SJCRH30 (cell line): ENCODE measurements at regions not wholly inside any gene's neighbourhood (a gene's known extent, or its start where the extent isn't known, plus 50 kb on each side); places are given as distances from the start of the nearest gene placed in this dataset.

Source experiments
- DNase-seq, 2 experiments: peaks; one replicate each; pipeline ENCODE4 v3.0.0-alpha.2; 2015 to 2020
- H3K27ac ChIP-seq: fragments of 250-450 bp; sonication (Bioruptor Pico); 2 replicates; pipeline ENCODE4 v1.5.1; 2020; ENCODE audit warnings: mild to moderate bottlenecking, moderate library complexity
- H3K27me3 ChIP-seq: fragments of 250-450 bp; sonication (Bioruptor Pico); 2 replicates; pipeline ENCODE4 v1.5.1; 2020; ENCODE audit warnings: mild to moderate bottlenecking, moderate library complexity
- H3K36me3 ChIP-seq: fragments of 250-450 bp; sonication (Bioruptor Pico); 2 replicates; pipeline ENCODE4 v1.5.1; 2020; ENCODE audit warnings: mild to moderate bottlenecking, moderate library complexity
- H3K4me1 ChIP-seq: fragments of 250-450 bp; sonication (Bioruptor Pico); 2 replicates; pipeline ENCODE4 v1.5.1; 2020; ENCODE audit warnings: mild to moderate bottlenecking, moderate library complexity
- H3K4me3 ChIP-seq: fragments of 250-450 bp; sonication (Bioruptor Pico); 2 replicates; pipeline ENCODE4 v1.5.1; 2020; ENCODE audit warnings: mild to moderate bottlenecking, moderate library complexity
- H3K9me3 ChIP-seq: fragments of 250-450 bp; sonication (Bioruptor Pico); replicated peaks from 2 replicates; pipeline ENCODE4 v1.5.1; 2020; ENCODE audit warnings: mild to moderate bottlenecking, moderate library complexity

- Histone ChIP-seq H3K4me1 (no peaks in the 10 kb centered on the region), H3K27ac (no peak overlapping the region), H3K36me3 (no peaks in the 10 kb centered on the region), H3K4me3 (no peak overlapping the region), H3K9me3 (no peaks in the 10 kb centered on the region), H3K27me3 (no peaks in the 10 kb centered on the region)
- DNase-seq, result no peak
These were observed 618.8 kb upstream of the KLF4 start for GRCh38 chr9:108108280-108108851.

DNA sequence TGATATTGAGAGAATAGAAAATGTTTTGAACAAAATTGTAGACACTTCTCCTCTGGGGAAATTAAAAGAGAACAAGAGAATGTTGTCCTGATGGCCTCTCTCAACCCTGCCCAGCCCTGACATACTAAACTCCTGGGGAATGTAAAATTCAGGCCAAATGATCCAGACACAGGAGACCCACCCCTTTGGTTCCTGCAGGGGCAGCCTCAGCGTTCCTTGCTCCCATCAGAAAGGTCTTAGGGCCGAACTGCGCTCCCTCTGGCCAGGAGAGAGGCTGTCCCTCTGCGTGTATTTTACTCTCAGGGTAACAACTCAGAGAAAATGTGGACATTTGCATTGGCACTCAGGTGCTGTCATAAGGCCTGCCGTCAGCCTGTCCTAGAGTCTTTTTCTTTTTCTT, 616.3 kb upstream of the KLF4 start:
- Histone ChIP-seq H3K27ac (no peak overlapping the region), H3K36me3 (no peaks in the 10 kb centered on the region), H3K4me3 (no peak overlapping the region), H3K9me3 (no peaks in the 10 kb centered on the region), H3K27me3 (no peaks in the 10 kb centered on the region), H3K4me1 (no peaks in the 10 kb centered on the region)
- DNase-seq, result no peak

GRCh38 chr9:108104991-108105390, 615.4 kb upstream of the KLF4 start:
- Histone ChIP-seq H3K9me3 (no peaks in the 10 kb centered on the region), H3K4me3 (no peak overlapping the region), H3K36me3 (no peaks in the 10 kb centered on the region), H3K27me3 (no peaks in the 10 kb centered on the region), H3K4me1 (no peaks in the 10 kb centered on the region), H3K27ac (no peak overlapping the region)
- DNase-seq, result no peak

- no peak overlapping the region for H3K4me3 ChIP-seq
- H3K27ac ChIP-seq, result no peak overlapping the region
- no peaks in the 10 kb centered on the region for H3K9me3 ChIP-seq
- no peaks in the 10 kb centered on the region for H3K4me1 ChIP-seq
- H3K27me3 ChIP-seq, result no peaks in the 10 kb centered on the region
- DNase-seq, result no peak
- no peaks in the 10 kb centered on the region for H3K36me3 ChIP-seq
These were observed 613.6 kb upstream of the KLF4 start for GRCh38 chr9:108103046-108103693.

- DNase-seq, result no peak
- Histone ChIP-seq H3K36me3 (no peaks in the 10 kb centered on the region), H3K4me3 (no peak overlapping the region), H3K4me1 (no peaks in the 10 kb centered on the region), H3K9me3 (no peaks in the 10 kb centered on the region), H3K27me3 (no peaks in the 10 kb centered on the region), H3K27ac (no peak overlapping the region)
These were observed 611.8 kb upstream of the KLF4 start for GRCh38 chr9:108101410-108101809.

GRCh38 chr9:108100571-108100970, 611.0 kb upstream of the KLF4 start:
- Histone ChIP-seq H3K9me3 (no peaks in the 10 kb centered on the region), H3K4me1 (no peaks in the 10 kb centered on the region), H3K4me3 (no peak overlapping the region), H3K36me3 (no peaks in the 10 kb centered on the region), H3K27ac (no peak overlapping the region), H3K27me3 (no peaks in the 10 kb centered on the region)
- DNase-seq, result no peak

- Histone ChIP-seq H3K27me3 (no peaks in the 10 kb centered on the region), H3K4me1 (no peaks in the 10 kb centered on the region), H3K4me3 (no peak overlapping the region), H3K36me3 (no peaks in the 10 kb centered on the region), H3K27ac (no peak overlapping the region), H3K9me3 (no peaks in the 10 kb centered on the region)
- DNase-seq, result no peak
These were observed 610.3 kb upstream of the KLF4 start for GRCh38 chr9:108099854-108100253.

- no peak overlapping the region for H3K27ac ChIP-seq
- no peaks in the 10 kb centered on the region for H3K36me3 ChIP-seq
- H3K9me3 ChIP-seq, result no peaks in the 10 kb centered on the region; the same call in 1 of the 2 replicates
- H3K4me3 ChIP-seq, result no peak overlapping the region
- H3K27me3 ChIP-seq, result no peaks in the 10 kb centered on the region
- DNase-seq, result no peak
- H3K4me1 ChIP-seq, result no peaks in the 10 kb centered on the region
These were observed 605.9 kb upstream of the KLF4 start for GRCh38 chr9:108095496-108095895.

DNA sequence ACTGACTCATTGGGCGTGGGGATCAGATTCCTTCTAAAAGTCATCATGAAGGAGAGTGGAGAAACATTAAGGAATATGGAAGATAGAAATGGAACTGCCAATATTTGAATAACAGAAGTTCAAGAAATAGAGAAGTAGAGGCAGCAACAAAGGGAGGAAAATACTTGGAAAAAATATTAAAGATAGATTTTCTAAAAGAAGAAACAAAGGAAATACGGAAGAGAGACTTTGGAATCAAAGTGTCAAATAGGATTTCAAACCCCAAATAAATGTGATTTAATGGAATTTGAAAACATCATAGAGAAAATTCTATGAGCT, 605.1 kb upstream of the KLF4 start:
- Histone ChIP-seq H3K9me3 (no peaks in the 10 kb centered on the region; the same call in 1 of the 2 replicates), H3K4me1 (no peaks in the 10 kb centered on the region), H3K27me3 (no peaks in the 10 kb centered on the region), H3K27ac (no peak overlapping the region), H3K4me3 (no peak overlapping the region), H3K36me3 (no peaks in the 10 kb centered on the region)
- no peak for DNase-seq

GRCh38 chr9:108093773-108094675, 604.5 kb upstream of the KLF4 start:
- no peak overlapping the region for H3K4me3 ChIP-seq
- no peak overlapping the region for H3K27ac ChIP-seq
- DNase-seq, result no peak
- no peaks in the 10 kb centered on the region; the same call in 1 of the 2 replicates for H3K9me3 ChIP-seq
- H3K36me3 ChIP-seq, result no peaks in the 10 kb centered on the region
- H3K4me1 ChIP-seq, result no peaks in the 10 kb centered on the region
- no peaks in the 10 kb centered on the region; the same call in 1 of the 2 replicates for H3K27me3 ChIP-seq

- Histone ChIP-seq H3K4me3 (no peak overlapping the region), H3K27ac (no peak overlapping the region), H3K4me1 (no peaks in the 10 kb centered on the region), H3K27me3 (no peaks in the 10 kb centered on the region; the same call in 1 of the 2 replicates), H3K9me3 (no peaks in the 10 kb centered on the region; the same call in 1 of the 2 replicates), H3K36me3 (no peaks in the 10 kb centered on the region)
- DNase-seq, result no peak
These were observed 599.3 kb upstream of the KLF4 start for GRCh38 chr9:108088916-108089315.

GRCh38 chr9:108087781-108088180, 598.2 kb upstream of the KLF4 start:
- no peaks in the 10 kb centered on the region for H3K9me3 ChIP-seq
- no peak overlapping the region for H3K4me3 ChIP-seq
- H3K36me3 ChIP-seq, result no peaks in the 10 kb centered on the region
- no peak for DNase-seq
- no peak overlapping the region for H3K27ac ChIP-seq
- H3K27me3 ChIP-seq, result no peaks in the 10 kb centered on the region; the same call in 1 of the 2 replicates
- H3K4me1 ChIP-seq, result no peaks in the 10 kb centered on the region

DNA sequence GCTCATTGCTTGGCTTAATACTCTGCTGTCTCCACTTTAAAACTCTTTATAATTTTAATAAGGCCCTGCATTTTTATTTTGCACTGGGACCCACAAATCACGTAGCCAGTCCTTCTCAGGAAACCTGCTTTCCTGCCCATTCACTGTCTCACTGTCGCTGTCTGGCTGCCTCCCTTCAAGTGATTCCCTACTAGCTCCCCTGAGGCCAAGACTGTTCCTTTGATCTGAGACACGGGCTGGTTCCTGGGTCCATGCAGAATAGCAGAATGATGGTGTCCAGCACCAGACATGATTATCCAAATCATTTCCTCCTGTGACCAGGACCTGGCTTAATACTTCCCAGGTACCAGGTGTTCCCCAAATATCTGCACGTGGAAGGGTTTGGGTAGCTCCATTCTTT, 597.1 kb upstream of the KLF4 start:
- Histone ChIP-seq H3K4me3 (no peak overlapping the region), H3K9me3 (no peaks in the 10 kb centered on the region), H3K36me3 (no peaks in the 10 kb centered on the region), H3K27me3 (no peaks in the 10 kb centered on the region; the same call in 1 of the 2 replicates), H3K27ac (no peak overlapping the region), H3K4me1 (no peaks in the 10 kb centered on the region)
- no peak for DNase-seq

DNA sequence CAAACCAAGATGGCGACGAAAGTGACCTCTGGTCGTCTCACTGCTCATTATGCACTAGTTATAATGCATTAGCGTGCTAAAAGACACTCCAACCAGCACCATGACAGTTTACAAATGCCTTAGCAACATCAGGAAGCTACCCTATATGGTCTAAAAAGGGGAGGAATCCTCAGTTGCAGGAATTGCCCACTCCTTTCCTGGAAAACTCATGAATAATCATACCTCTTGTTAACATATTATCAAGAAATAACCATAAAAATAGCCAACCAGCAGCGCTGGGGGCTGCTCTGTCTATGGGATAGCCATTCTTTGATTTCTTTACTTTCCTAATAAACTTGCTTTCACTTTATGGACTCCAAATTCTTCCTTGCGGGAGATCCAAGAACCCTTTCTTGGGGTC, 595.7 kb upstream of the KLF4 start:
- Histone ChIP-seq H3K4me3 (no peak overlapping the region), H3K27me3 (no peaks in the 10 kb centered on the region; the same call in 1 of the 2 replicates), H3K36me3 (no peaks in the 10 kb centered on the region), H3K4me1 (no peaks in the 10 kb centered on the region), H3K9me3 (no peaks in the 10 kb centered on the region), H3K27ac (no peak overlapping the region)
- DNase-seq, result no peak

DNA sequence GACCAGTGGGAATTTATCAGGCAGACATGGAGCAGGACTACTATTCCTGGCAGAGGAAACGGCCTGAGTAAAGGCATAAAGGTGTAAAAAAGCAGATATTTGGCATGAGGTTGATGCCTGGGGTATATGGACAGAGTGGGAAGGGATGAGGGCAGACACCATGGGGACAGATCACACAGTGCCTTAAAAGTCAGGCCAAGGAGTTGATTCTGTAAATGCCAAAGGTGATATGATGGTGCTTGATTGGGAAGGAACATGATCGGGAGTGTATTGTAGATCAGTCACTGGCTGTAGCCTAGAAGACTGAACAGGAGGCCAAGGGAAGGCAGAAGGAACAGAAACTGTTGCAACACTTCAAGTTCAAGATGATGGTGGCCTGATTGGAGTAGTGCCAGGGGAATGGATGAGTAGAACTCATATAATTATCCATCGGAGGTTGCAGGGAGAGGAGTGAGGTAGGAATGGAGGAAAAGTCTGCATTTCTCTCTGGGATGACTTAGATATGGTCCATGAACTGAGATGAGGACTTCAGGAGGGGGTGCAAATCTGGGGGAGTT, 594.3 kb upstream of the KLF4 start:
- H3K9me3 ChIP-seq, result no peaks in the 10 kb centered on the region
- no peaks in the 10 kb centered on the region; the same call in 1 of the 2 replicates for H3K27me3 ChIP-seq
- H3K4me3 ChIP-seq, result no peak overlapping the region
- no peak overlapping the region for H3K27ac ChIP-seq
- DNase-seq, result no peak
- no peaks in the 10 kb centered on the region for H3K36me3 ChIP-seq
- H3K4me1 ChIP-seq, result no peaks in the 10 kb centered on the region
